Epithelial cell of proximal tubule (primary cell): ENCODE measurements at regions not wholly inside any gene's neighbourhood (a gene's known extent, or its start where the extent isn't known, plus 50 kb on each side); places are given as distances from the start of the nearest gene placed in this dataset.

ENCODE experiments used
- DNase-seq: peaks from one replicate; pipeline ENCODE4 v3.0.0-alpha.2; 2011; ENCODE audit warnings: low read depth
- H3K4me3 ChIP-seq: 2 replicates; pipeline ENCODE4 v1.5.1; 2011; ENCODE audit warnings: low read depth, mild to moderate bottlenecking, low read length
- TF ChIP-seq, protein P1 (sequence below): conservative IDR thresholded peaks from 2 replicates; pipeline ENCODE4 v1.5.1; 2012; ENCODE audit warnings: low read depth, mild to moderate bottlenecking, low read length

- DNase-seq = no peak
- TF ChIP-seq, protein P1, sequence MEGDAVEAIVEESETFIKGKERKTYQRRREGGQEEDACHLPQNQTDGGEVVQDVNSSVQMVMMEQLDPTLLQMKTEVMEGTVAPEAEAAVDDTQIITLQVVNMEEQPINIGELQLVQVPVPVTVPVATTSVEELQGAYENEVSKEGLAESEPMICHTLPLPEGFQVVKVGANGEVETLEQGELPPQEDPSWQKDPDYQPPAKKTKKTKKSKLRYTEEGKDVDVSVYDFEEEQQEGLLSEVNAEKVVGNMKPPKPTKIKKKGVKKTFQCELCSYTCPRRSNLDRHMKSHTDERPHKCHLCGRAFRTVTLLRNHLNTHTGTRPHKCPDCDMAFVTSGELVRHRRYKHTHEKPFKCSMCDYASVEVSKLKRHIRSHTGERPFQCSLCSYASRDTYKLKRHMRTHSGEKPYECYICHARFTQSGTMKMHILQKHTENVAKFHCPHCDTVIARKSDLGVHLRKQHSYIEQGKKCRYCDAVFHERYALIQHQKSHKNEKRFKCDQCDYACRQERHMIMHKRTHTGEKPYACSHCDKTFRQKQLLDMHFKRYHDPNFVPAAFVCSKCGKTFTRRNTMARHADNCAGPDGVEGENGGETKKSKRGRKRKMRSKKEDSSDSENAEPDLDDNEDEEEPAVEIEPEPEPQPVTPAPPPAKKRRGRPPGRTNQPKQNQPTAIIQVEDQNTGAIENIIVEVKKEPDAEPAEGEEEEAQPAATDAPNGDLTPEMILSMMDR = no peak
- no peak overlapping the region for H3K4me3 ChIP-seq
Observed at GRCh38 chr3:109210501-109210900, 74.0 kb downstream of the C3orf85 start.

- DNase-seq = no peak
- H3K4me3 ChIP-seq = no peak overlapping the region
- TF ChIP-seq, protein P1 = no peak
Observed at GRCh38 chr3:109211941-109212340, 75.4 kb downstream of the C3orf85 start.

- TF ChIP-seq, protein P1 = no peak
Observed at GRCh38 chr3:109213321-109213720, 76.8 kb downstream of the C3orf85 start.

DNA sequence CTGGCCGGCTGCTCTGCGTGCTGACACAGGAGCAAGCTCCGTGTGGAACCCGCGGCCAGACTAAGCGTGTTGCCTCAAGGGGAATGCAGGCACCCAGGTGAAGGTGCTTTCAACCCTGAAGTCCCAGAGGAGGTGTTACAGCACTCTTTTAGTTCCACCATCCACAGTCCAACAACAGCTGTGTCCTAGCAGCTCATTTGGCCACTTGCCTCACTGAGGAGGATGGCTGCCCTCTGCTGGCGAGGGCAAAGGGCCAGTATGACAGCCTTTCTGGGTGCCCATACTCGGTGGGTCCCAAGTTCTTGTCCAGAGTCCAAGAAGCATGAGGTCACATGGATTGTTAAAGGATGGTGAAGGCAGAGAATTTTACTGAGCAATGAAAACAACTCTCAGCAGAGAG is 87.8 kb downstream of the C3orf85 start:
- TF ChIP-seq, protein P1 = peak; percentile 98
- peak; percentile 13 for DNase-seq

More at GRCh38 chr3:109213321-109213720, 76.8 kb downstream of the C3orf85 start:
- H3K4me3 ChIP-seq = no peak overlapping the region
- no peak for DNase-seq

GRCh38 chr3:109225516-109225915 is 89.0 kb downstream of the C3orf85 start:
- H3K4me3 ChIP-seq = no peak overlapping the region
- no peak for DNase-seq
- TF ChIP-seq, protein P1 = no peak

More for the DNA sequence above, 87.8 kb downstream of the C3orf85 start:
- peak overlapping the region; percentile 51 for H3K4me3 ChIP-seq

- H3K4me3 ChIP-seq = no peak overlapping the region
- no peak for DNase-seq
- TF ChIP-seq, protein P1 = no peak
Observed at GRCh38 chr3:109228391-109229080, 87.8 kb downstream of the DPPA2 start.
